GM23338 (cell line): ENCODE measurements at regions not wholly inside any gene's neighbourhood (a gene's known extent, or its start where the extent isn't known, plus 50 kb on each side); places are given as distances from the start of the nearest gene placed in this dataset.

Source experiments
- ATAC-seq: fragments of 200-7000 bp; cut with Tn5 transposase; 3 replicates; pipeline ENCODE4 v1.9.1; 2020
- DNase-seq: peaks from one replicate; pipeline ENCODE4 v3.0.0-alpha.2; 2015; ENCODE audit warnings: low spot score
- H2AFZ ChIP-seq: fragments of 200-600 bp; sonication (generic); 2 replicates; pipeline ENCODE4 v1.8.0; 2016; ENCODE audit warnings: antibody characterized with exemption, mild to moderate bottlenecking, moderate library complexity
- H3F3A ChIP-seq: fragments of 200-600 bp; sonication (generic); replicated peaks from 2 replicates; pipeline ENCODE4 v1.8.0; 2017; ENCODE audit warnings: antibody characterized with exemption, mixed run types, low read depth
- H3K27ac ChIP-seq: fragments of 200-600 bp; sonication (generic); 2 replicates; pipeline ENCODE4 v1.6.1; 2016; ENCODE audit warnings: low read depth
- H3K27me3 ChIP-seq: fragments of 200-600 bp; sonication (generic); 2 replicates; pipeline ENCODE4 v1.8.0; 2016; ENCODE audit warnings: mild to moderate bottlenecking, mixed run types, moderate library complexity; ENCODE audit not compliant: insufficient read depth
- H3K36me3 ChIP-seq: fragments of 200-600 bp; sonication (generic); 2 replicates; pipeline ENCODE4 v1.8.0; 2016; ENCODE audit warnings: mild to moderate bottlenecking; ENCODE audit not compliant: insufficient read depth
- H3K4me1 ChIP-seq: fragments of 200-600 bp; sonication (generic); 2 replicates; pipeline ENCODE4 v1.8.0; 2016; ENCODE audit warnings: mild to moderate bottlenecking, moderate library complexity; ENCODE audit not compliant: insufficient read depth
- H3K4me2 ChIP-seq: fragments of 200-600 bp; sonication (generic); 2 replicates; pipeline ENCODE4 v1.7.1; 2017; ENCODE audit warnings: mixed run types
- H3K4me3 ChIP-seq: fragments of 200-600 bp; sonication (generic); 2 replicates; pipeline ENCODE4 v1.6.1; 2016; ENCODE audit warnings: mixed run types
- H3K79me2 ChIP-seq: fragments of 200-600 bp; sonication (generic); replicated peaks from 2 replicates; pipeline ENCODE4 v1.8.0; 2017; ENCODE audit warnings: mild to moderate bottlenecking; ENCODE audit not compliant: insufficient read depth
- H3K9me2 ChIP-seq: fragments of 200-600 bp; sonication (generic); 2 replicates; pipeline ENCODE4 v1.8.0; 2017; ENCODE audit not compliant: insufficient read depth
- H4K20me1 ChIP-seq: fragments of 200-600 bp; sonication (generic); replicated peaks from 2 replicates; pipeline ENCODE4 v1.8.0; 2017; ENCODE audit warnings: mild to moderate bottlenecking; ENCODE audit not compliant: insufficient read depth
- H3K27ac Mint-ChIP-seq: 2 replicates; pipeline ENCODE4 v1.8.0; 2020; ENCODE audit warnings: inconsistent platforms, mild to moderate bottlenecking, moderate library complexity, mixed read lengths
- H3K27me3 Mint-ChIP-seq: 3 replicates; pipeline ENCODE4 v1.8.0; 2022; ENCODE audit warnings: low read depth, mild to moderate bottlenecking, moderate library complexity, mixed read lengths, inconsistent platforms; ENCODE audit not compliant: insufficient read depth, poor library complexity
- H3K36me3 Mint-ChIP-seq: 3 replicates; pipeline ENCODE4 v1.8.0; 2021; ENCODE audit warnings: low read depth, mild to moderate bottlenecking, inconsistent platforms, moderate library complexity, mixed read lengths
- H3K4me1 Mint-ChIP-seq: 3 replicates; pipeline ENCODE4 v1.8.0; 2020; ENCODE audit warnings: mild to moderate bottlenecking, inconsistent platforms, mixed read lengths
- H3K4me3 Mint-ChIP-seq: 3 replicates; pipeline ENCODE4 v1.8.0; 2021; ENCODE audit warnings: moderate library complexity, mild to moderate bottlenecking, inconsistent platforms, mixed read lengths
- H3K9me3 Mint-ChIP-seq: 3 replicates; pipeline ENCODE4 v1.8.0; 2020; ENCODE audit warnings: moderate library complexity, mild to moderate bottlenecking, inconsistent platforms, mixed read lengths
- CREB1 ChIP-seq: fragments of 250-450 bp; sonication (Bioruptor Pico); IDR thresholded peaks from 2 replicates; pipeline ENCODE4 v1.5.0; 2020; ENCODE audit warnings: low read depth, mild to moderate bottlenecking, moderate library complexity
- EZH2 ChIP-seq: fragments of 200-600 bp; sonication (generic); IDR thresholded peaks from one replicate; pipeline ENCODE4 v1.8.0; 2017; ENCODE audit warnings: antibody characterized with exemption, mild to moderate bottlenecking, low read depth; ENCODE audit not compliant: unreplicated experiment
- EZH2phosphoT487 ChIP-seq: fragments of 200-600 bp; sonication (generic); IDR thresholded peaks from one replicate; pipeline ENCODE4 v1.8.1; 2018; ENCODE audit warnings: antibody characterized with exemption; ENCODE audit not compliant: unreplicated experiment
- JUNB ChIP-seq: IDR thresholded peaks from one replicate; pipeline ENCODE4 v1.6.1; 2016; ENCODE audit warnings: antibody characterized with exemption; ENCODE audit not compliant: unreplicated experiment
- NANOG ChIP-seq: IDR thresholded peaks from 2 replicates; pipeline ENCODE4 v1.6.1; 2016; ENCODE audit warnings: antibody characterized with exemption, borderline replicate concordance
- POLR2AphosphoS5 ChIP-seq: IDR thresholded peaks from 2 replicates; pipeline ENCODE4 v1.6.1; 2016; ENCODE audit warnings: antibody characterized with exemption, low read depth
- STAT1 ChIP-seq: IDR thresholded peaks from one replicate; pipeline ENCODE4 v1.6.1; 2016; ENCODE audit warnings: antibody characterized with exemption; ENCODE audit not compliant: unreplicated experiment
- ZNF114 ChIP-seq: fragments of 250-450 bp; sonication (Bioruptor Pico); IDR thresholded peaks from 2 replicates; pipeline ENCODE4 v1.5.0; 2020; ENCODE audit warnings: mild to moderate bottlenecking, moderate library complexity
- ZNF331 ChIP-seq: fragments of 250-450 bp; sonication (Bioruptor Pico); IDR thresholded peaks from 2 replicates; pipeline ENCODE4 v1.5.0; 2020; ENCODE audit warnings: low read depth, mild to moderate bottlenecking, moderate library complexity
- TF ChIP-seq, protein P1 (sequence below), 2 experiments: fragments of 200-600 bp in 1 of 2; sonication (generic) in 1 of 2; conservative IDR thresholded peaks; 2 replicates each; pipeline versions ENCODE4 v1.5.1 to v1.6.1; 2016 to 2017; ENCODE audit warnings: antibody characterized with exemption in 2 of 2, low read depth in 2 of 2, mild to moderate bottlenecking in 2 of 2, moderate library complexity in 1 of 2
- TF ChIP-seq, protein P2 (sequence below): IDR thresholded peaks from 2 replicates; pipeline ENCODE4 v1.6.1; 2016; ENCODE audit warnings: antibody characterized with exemption
- TF ChIP-seq, protein P3 (sequence below): fragments of 250-450 bp; sonication (Bioruptor Pico); IDR thresholded peaks from 2 replicates; pipeline ENCODE4 v1.5.0; 2020; ENCODE audit warnings: mild to moderate bottlenecking, moderate library complexity

DNA sequence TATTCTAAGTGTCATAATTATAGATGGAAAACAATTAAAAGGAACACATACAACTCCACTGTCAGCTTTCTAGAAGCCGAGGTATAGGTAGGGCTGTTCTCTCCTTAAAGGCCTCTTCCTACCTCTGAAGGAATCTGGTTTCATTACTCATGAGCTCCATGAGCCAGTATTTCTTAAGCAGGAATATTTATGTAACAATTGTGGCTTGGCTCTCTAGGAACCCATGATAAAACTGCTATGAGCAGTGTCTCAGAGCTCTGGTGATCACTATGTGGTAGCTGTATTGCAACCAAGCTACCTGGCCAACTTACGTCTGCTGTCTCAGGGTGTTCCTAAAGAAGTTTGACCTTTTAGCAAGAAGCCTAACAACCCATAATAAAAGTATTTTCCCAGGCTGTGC is 157.7 kb downstream of the CEP120 start:
- Histone ChIP-seq H3K27ac (no peak overlapping the region), H3K79me2 (no peaks in the 10 kb centered on the region), H3K27me3 (no peaks in the 10 kb centered on the region), H3K4me3 (no peak overlapping the region), H3K9me2 (no peaks in the 10 kb centered on the region), H2AFZ (no peak overlapping the region), H4K20me1 (no peaks in the 10 kb centered on the region), H3K4me2 (no peak overlapping the region), H3K4me1 (peaks cover 18% of the 10 kb centered on the region), H3F3A (no peaks in the 10 kb centered on the region), H3K36me3 (no peaks in the 10 kb centered on the region)
- Mint-ChIP-seq H3K4me1 (peaks cover 19% of the 10 kb centered on the region), H3K27me3 (peaks cover 2% of the 10 kb centered on the region), H3K4me3 (no peak overlapping the region), H3K27ac (no peak overlapping the region), H3K36me3 (no peaks in the 10 kb centered on the region), H3K9me3 (no peaks in the 10 kb centered on the region)
- DNase-seq (no peak), ATAC-seq (no peak)
- TF ChIP-seq EZH2: no peak

DNA sequence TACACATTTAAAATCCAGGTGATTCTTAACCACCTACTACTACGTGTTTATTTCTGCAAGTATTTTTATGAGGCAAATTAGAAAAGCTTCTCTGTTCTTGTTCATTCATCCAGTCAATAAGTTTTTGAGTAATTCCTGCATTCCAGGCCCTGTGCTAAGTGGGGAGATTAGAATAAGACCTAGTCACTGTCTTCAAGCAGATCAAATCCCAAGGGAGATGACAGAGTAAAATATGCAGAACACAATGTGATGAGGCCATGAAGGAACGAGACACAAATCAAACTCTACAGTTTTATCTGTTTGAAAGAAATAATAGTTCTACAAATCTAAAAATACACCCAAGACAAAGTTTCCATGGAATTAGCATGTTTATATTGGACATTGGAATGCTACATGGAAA is 158.8 kb downstream of the CEP120 start:
- ATAC-seq (no peak), DNase-seq (no peak)
- no peak overlapping the region for H3K4me3 Mint-ChIP-seq
- H3K9me3 Mint-ChIP-seq: no peaks in the 10 kb centered on the region
- H3K4me1 Mint-ChIP-seq: peaks cover 19% of the 10 kb centered on the region
- Histone ChIP-seq H2AFZ (no peak overlapping the region), H3F3A (no peaks in the 10 kb centered on the region), H3K4me1 (peaks cover 18% of the 10 kb centered on the region), H3K4me3 (no peak overlapping the region), H3K79me2 (no peaks in the 10 kb centered on the region), H3K36me3 (no peaks in the 10 kb centered on the region), H4K20me1 (no peaks in the 10 kb centered on the region), H3K27ac (no peak overlapping the region), H3K27me3 (no peaks in the 10 kb centered on the region), H3K9me2 (no peaks in the 10 kb centered on the region), H3K4me2 (no peak overlapping the region)
- peaks cover 2% of the 10 kb centered on the region for H3K27me3 Mint-ChIP-seq
- no peak overlapping the region for H3K27ac Mint-ChIP-seq
- H3K36me3 Mint-ChIP-seq: no peaks in the 10 kb centered on the region
- TF ChIP-seq JUNB (no peak), STAT1 (no peak), POLR2AphosphoS5 (no peak), ZNF331 (no peak), CREB1 (no peak), ZNF114 (CRISPR knock-in tag) (no peak), EZH2 (no peak), EZH2phosphoT487 (no peak), NANOG (no peak)
- TF ChIP-seq, protein P1, sequence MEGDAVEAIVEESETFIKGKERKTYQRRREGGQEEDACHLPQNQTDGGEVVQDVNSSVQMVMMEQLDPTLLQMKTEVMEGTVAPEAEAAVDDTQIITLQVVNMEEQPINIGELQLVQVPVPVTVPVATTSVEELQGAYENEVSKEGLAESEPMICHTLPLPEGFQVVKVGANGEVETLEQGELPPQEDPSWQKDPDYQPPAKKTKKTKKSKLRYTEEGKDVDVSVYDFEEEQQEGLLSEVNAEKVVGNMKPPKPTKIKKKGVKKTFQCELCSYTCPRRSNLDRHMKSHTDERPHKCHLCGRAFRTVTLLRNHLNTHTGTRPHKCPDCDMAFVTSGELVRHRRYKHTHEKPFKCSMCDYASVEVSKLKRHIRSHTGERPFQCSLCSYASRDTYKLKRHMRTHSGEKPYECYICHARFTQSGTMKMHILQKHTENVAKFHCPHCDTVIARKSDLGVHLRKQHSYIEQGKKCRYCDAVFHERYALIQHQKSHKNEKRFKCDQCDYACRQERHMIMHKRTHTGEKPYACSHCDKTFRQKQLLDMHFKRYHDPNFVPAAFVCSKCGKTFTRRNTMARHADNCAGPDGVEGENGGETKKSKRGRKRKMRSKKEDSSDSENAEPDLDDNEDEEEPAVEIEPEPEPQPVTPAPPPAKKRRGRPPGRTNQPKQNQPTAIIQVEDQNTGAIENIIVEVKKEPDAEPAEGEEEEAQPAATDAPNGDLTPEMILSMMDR (conservative IDR thresholded peaks at IDR 0.05; ENCODE audit: low read depth in 2 of 2): no peak
- TF ChIP-seq, protein P2, sequence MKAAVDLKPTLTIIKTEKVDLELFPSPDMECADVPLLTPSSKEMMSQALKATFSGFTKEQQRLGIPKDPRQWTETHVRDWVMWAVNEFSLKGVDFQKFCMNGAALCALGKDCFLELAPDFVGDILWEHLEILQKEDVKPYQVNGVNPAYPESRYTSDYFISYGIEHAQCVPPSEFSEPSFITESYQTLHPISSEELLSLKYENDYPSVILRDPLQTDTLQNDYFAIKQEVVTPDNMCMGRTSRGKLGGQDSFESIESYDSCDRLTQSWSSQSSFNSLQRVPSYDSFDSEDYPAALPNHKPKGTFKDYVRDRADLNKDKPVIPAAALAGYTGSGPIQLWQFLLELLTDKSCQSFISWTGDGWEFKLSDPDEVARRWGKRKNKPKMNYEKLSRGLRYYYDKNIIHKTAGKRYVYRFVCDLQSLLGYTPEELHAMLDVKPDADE: no peak
- TF ChIP-seq, protein P3, sequence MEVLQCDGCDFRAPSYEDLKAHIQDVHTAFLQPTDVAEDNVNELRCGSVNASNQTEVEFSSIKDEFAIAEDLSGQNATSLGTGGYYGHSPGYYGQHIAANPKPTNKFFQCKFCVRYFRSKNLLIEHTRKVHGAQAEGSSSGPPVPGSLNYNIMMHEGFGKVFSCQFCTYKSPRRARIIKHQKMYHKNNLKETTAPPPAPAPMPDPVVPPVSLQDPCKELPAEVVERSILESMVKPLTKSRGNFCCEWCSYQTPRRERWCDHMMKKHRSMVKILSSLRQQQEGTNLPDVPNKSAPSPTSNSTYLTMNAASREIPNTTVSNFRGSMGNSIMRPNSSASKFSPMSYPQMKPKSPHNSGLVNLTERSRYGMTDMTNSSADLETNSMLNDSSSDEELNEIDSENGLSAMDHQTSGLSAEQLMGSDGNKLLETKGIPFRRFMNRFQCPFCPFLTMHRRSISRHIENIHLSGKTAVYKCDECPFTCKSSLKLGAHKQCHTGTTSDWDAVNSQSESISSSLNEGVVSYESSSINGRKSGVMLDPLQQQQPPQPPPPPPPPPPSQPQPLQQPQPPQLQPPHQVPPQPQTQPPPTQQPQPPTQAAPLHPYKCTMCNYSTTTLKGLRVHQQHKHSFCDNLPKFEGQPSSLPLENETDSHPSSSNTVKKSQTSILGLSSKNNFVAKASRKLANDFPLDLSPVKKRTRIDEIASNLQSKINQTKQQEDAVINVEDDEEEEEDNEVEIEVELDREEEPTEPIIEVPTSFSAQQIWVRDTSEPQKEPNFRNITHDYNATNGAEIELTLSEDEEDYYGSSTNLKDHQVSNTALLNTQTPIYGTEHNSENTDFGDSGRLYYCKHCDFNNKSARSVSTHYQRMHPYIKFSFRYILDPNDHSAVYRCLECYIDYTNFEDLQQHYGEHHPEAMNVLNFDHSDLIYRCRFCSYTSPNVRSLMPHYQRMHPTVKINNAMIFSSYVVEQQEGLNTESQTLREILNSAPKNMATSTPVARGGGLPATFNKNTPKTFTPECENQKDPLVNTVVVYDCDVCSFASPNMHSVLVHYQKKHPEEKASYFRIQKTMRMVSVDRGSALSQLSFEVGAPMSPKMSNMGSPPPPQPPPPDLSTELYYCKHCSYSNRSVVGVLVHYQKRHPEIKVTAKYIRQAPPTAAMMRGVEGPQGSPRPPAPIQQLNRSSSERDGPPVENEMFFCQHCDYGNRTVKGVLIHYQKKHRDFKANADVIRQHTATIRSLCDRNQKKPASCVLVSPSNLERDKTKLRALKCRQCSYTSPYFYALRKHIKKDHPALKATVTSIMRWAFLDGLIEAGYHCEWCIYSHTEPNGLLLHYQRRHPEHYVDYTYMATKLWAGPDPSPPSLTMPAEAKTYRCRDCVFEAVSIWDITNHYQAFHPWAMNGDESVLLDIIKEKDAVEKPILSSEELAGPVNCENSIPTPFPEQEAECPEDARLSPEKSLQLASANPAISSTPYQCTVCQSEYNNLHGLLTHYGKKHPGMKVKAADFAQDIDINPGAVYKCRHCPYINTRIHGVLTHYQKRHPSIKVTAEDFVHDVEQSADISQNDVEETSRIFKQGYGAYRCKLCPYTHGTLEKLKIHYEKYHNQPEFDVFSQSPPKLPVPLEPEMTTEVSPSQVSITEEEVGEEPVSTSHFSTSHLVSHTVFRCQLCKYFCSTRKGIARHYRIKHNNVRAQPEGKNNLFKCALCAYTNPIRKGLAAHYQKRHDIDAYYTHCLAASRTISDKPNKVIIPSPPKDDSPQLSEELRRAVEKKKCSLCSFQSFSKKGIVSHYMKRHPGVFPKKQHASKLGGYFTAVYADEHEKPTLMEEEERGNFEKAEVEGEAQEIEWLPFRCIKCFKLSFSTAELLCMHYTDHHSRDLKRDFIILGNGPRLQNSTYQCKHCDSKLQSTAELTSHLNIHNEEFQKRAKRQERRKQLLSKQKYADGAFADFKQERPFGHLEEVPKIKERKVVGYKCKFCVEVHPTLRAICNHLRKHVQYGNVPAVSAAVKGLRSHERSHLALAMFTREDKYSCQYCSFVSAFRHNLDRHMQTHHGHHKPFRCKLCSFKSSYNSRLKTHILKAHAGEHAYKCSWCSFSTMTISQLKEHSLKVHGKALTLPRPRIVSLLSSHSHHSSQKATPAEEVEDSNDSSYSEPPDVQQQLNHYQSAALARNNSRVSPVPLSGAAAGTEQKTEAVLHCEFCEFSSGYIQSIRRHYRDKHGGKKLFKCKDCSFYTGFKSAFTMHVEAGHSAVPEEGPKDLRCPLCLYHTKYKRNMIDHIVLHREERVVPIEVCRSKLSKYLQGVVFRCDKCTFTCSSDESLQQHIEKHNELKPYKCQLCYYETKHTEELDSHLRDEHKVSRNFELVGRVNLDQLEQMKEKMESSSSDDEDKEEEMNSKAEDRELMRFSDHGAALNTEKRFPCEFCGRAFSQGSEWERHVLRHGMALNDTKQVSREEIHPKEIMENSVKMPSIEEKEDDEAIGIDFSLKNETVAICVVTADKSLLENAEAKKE (CRISPR knock-in tag): no peak
